ENCODE measurements at regions not wholly inside any gene's neighbourhood (a gene's known extent, or its start where the extent isn't known, plus 50 kb on each side); places are given as distances from the start of the nearest gene placed in this dataset.

- TF ChIP-seq POLR2AphosphoS5 (IDR thresholded peaks at IDR 0.05) (no peak), POLR2A (IDR thresholded peaks at IDR 0.05) (no peak)
Measured at GRCh38 chr7:156014808-156015207, 202.5 kb upstream of the SHH start.

Measured in upper lobe of left lung (tissue), 4 donors.